ENCODE measurements at regions not wholly inside any gene's neighbourhood (a gene's known extent, or its start where the extent isn't known, plus 50 kb on each side); places are given as distances from the start of the nearest gene placed in this dataset.

- Mint-ChIP-seq H3K36me3 (ENCODE audit: insufficient read depth, unreplicated experiment) (no peaks in the 10 kb centered on the region), H3K4me3 (ENCODE audit: unreplicated experiment) (no peak overlapping the region), H3K27me3 (ENCODE audit: insufficient read depth, unreplicated experiment) (no peaks in the 10 kb centered on the region), H3K9me3 (ENCODE audit: unreplicated experiment) (no peaks in the 10 kb centered on the region), H3K4me1 (ENCODE audit: insufficient read depth, unreplicated experiment) (no peaks in the 10 kb centered on the region), H3K27ac (ENCODE audit: low read depth, unreplicated experiment) (no peak overlapping the region)
- ChIA-PET CTCF (no interaction called here), POLR2A (no interaction called here)
- intact Hi-C loops (cut with micrococcal nuclease), result no loop called here
- BruUV-seq (replicated peaks), result no TSS peak
- DNase-seq (ENCODE audit: unreplicated experiment), result no peak
- TF ChIP-seq CTCF (IDR thresholded peaks at IDR 0.05; ENCODE audit: unreplicated experiment), result no peak
Measured at GRCh38 chr12:67764946-67765619, 116.5 kb downstream of the DYRK2 start.

GRCh38 chr12:67765776-67766766 is 117.5 kb downstream of the DYRK2 start:
- H3K4me1 Mint-ChIP-seq (ENCODE audit: insufficient read depth, unreplicated experiment), result no peaks in the 10 kb centered on the region
- H3K4me3 Mint-ChIP-seq (ENCODE audit: unreplicated experiment), result no peak overlapping the region
- intact Hi-C loops (cut with micrococcal nuclease), result no loop called here
- BruUV-seq (replicated peaks), result no TSS peak
- H3K36me3 Mint-ChIP-seq (ENCODE audit: insufficient read depth, unreplicated experiment), result no peaks in the 10 kb centered on the region
- TF ChIP-seq CTCF (IDR thresholded peaks at IDR 0.05; ENCODE audit: unreplicated experiment), result no peak
- DNase-seq (ENCODE audit: unreplicated experiment), result peak; percentile 45
- no peak overlapping the region for H3K27ac Mint-ChIP-seq (ENCODE audit: low read depth, unreplicated experiment)
- no peaks in the 10 kb centered on the region for H3K9me3 Mint-ChIP-seq (ENCODE audit: unreplicated experiment)
- no peaks in the 10 kb centered on the region for H3K27me3 Mint-ChIP-seq (ENCODE audit: insufficient read depth, unreplicated experiment)
- ChIA-PET POLR2A (interaction anchor here (0.9 kb wide), 1 partner anchor 26 kb away, joined by 3 read pairs; no protein-coding TSS in a partner anchor), CTCF (interaction anchor here (0.7 kb wide), 1 partner anchor 311 kb away, joined by 3 read pairs; no protein-coding TSS in a partner anchor)

- no peaks in the 10 kb centered on the region for H3K27me3 Mint-ChIP-seq (ENCODE audit: insufficient read depth, unreplicated experiment)
- no peak for TF ChIP-seq CTCF (IDR thresholded peaks at IDR 0.05; ENCODE audit: unreplicated experiment)
- H3K9me3 Mint-ChIP-seq (ENCODE audit: unreplicated experiment), result no peaks in the 10 kb centered on the region
- H3K36me3 Mint-ChIP-seq (ENCODE audit: insufficient read depth, unreplicated experiment), result no peaks in the 10 kb centered on the region
- ChIA-PET POLR2A (no interaction called here), CTCF (interaction anchor here (0.5 to 0.6 kb wide), 2 partner anchors 174 to 203 kb away, joined by 3 read pairs; no protein-coding TSS in a partner anchor)
- H3K4me3 Mint-ChIP-seq (ENCODE audit: unreplicated experiment), result no peak overlapping the region
- H3K27ac Mint-ChIP-seq (ENCODE audit: low read depth, unreplicated experiment), result no peak overlapping the region
- BruUV-seq (replicated peaks), result no TSS peak
- DNase-seq (ENCODE audit: unreplicated experiment), result peak; percentile 9
- H3K4me1 Mint-ChIP-seq (ENCODE audit: insufficient read depth, unreplicated experiment), result peaks cover 6% of the 10 kb centered on the region
- intact Hi-C loops (cut with micrococcal nuclease), result no loop called here
Measured at GRCh38 chr12:67772267-67773169, 124.0 kb downstream of the DYRK2 start.
